ENCODE measurements at regions not wholly inside any gene's neighbourhood (a gene's known extent, or its start where the extent isn't known, plus 50 kb on each side); places are given as distances from the start of the nearest gene placed in this dataset.

- H3K9me2 ChIP-seq (ENCODE audit: insufficient read depth) = no peaks in the 10 kb centered on the region
- no peaks in the 10 kb centered on the region for H3F3A ChIP-seq (ENCODE audit: insufficient read depth, low read depth)
- no peak overlapping the region for H3K27ac ChIP-seq
- intact Hi-C loops (cut with micrococcal nuclease; ENCODE audit: unreplicated experiment) = no loop called here
- H3K4me1 ChIP-seq (replicated peaks; ENCODE audit: insufficient read depth) = no peaks in the 10 kb centered on the region
- no peaks in the 10 kb centered on the region for H3K27me3 ChIP-seq (ENCODE audit: insufficient read depth, low read depth)
- H3K4me2 ChIP-seq = no peak overlapping the region
- ChIA-PET CTCF (no interaction called here), POLR2A (ENCODE audit: unreplicated experiment) (no interaction called here)
- no peaks in the 10 kb centered on the region for H3K36me3 ChIP-seq (ENCODE audit: low read depth)
- H3K79me2 ChIP-seq (ENCODE audit: low read depth) = no peaks in the 10 kb centered on the region
- no peak for DNase-seq
- H4K20me1 ChIP-seq (ENCODE audit: insufficient read depth) = no peaks in the 10 kb centered on the region
- H2AFZ ChIP-seq = no peak overlapping the region
- BruUV-seq (replicated peaks) = no TSS peak
- no peak overlapping the region for H3K4me3 ChIP-seq
- TF ChIP-seq CTCF (conservative IDR thresholded peaks at IDR 0.05) (no peak), EZH2 (IDR thresholded peaks at IDR 0.05; ENCODE audit: low read depth) (no peak)
- H3K9me3 ChIP-seq (ENCODE audit: insufficient read depth, low read depth) = no peaks in the 10 kb centered on the region
These were observed 137.6 kb upstream of the MAGI2 start for GRCh38 chr7:79590916-79591623.

GRCh38 chr7:79590391-79590790 lies 136.9 kb upstream of the MAGI2 start:
- Histone ChIP-seq H4K20me1 (ENCODE audit: insufficient read depth) (no peaks in the 10 kb centered on the region), H3K9me2 (ENCODE audit: insufficient read depth) (no peaks in the 10 kb centered on the region), H3K79me2 (ENCODE audit: low read depth) (no peaks in the 10 kb centered on the region), H3K4me1 (replicated peaks; ENCODE audit: insufficient read depth) (no peaks in the 10 kb centered on the region), H3K36me3 (ENCODE audit: low read depth) (no peaks in the 10 kb centered on the region), H3K27me3 (ENCODE audit: insufficient read depth, low read depth) (no peaks in the 10 kb centered on the region), H3K27ac (no peak overlapping the region), H3K4me3 (no peak overlapping the region), H2AFZ (no peak overlapping the region), H3F3A (ENCODE audit: insufficient read depth, low read depth) (no peaks in the 10 kb centered on the region), H3K4me2 (no peak overlapping the region), H3K9me3 (ENCODE audit: insufficient read depth, low read depth) (no peaks in the 10 kb centered on the region)
- no peak for TF ChIP-seq CTCF (conservative IDR thresholded peaks at IDR 0.05)
- TF ChIP-seq EZH2 (IDR thresholded peaks at IDR 0.05; ENCODE audit: low read depth) = no peak
- BruUV-seq (replicated peaks) = no TSS peak
- ChIA-PET CTCF (no interaction called here), POLR2A (ENCODE audit: unreplicated experiment) (no interaction called here)
- DNase-seq = no peak
- intact Hi-C loops (cut with micrococcal nuclease; ENCODE audit: unreplicated experiment) = no loop called here

GRCh38 chr7:79570903-79571302 lies 117.4 kb upstream of the MAGI2 start:
- no peak for TF ChIP-seq EZH2 (IDR thresholded peaks at IDR 0.05; ENCODE audit: low read depth)
- TF ChIP-seq CTCF (conservative IDR thresholded peaks at IDR 0.05) = no peak
- Histone ChIP-seq H3F3A (ENCODE audit: insufficient read depth, low read depth) (no peaks in the 10 kb centered on the region), H2AFZ (no peak overlapping the region), H3K9me3 (ENCODE audit: insufficient read depth, low read depth) (no peaks in the 10 kb centered on the region), H3K4me2 (no peak overlapping the region), H3K27me3 (ENCODE audit: insufficient read depth, low read depth) (no peaks in the 10 kb centered on the region), H3K4me1 (replicated peaks; ENCODE audit: insufficient read depth) (no peaks in the 10 kb centered on the region), H3K79me2 (ENCODE audit: low read depth) (no peaks in the 10 kb centered on the region), H3K27ac (no peak overlapping the region), H3K4me3 (no peak overlapping the region), H3K9me2 (ENCODE audit: insufficient read depth) (no peaks in the 10 kb centered on the region), H4K20me1 (ENCODE audit: insufficient read depth) (no peaks in the 10 kb centered on the region), H3K36me3 (ENCODE audit: low read depth) (no peaks in the 10 kb centered on the region)
- DNase-seq = no peak
- intact Hi-C loops (cut with micrococcal nuclease; ENCODE audit: unreplicated experiment) = no loop called here
- ChIA-PET CTCF (no interaction called here), POLR2A (ENCODE audit: unreplicated experiment) (no interaction called here)
- no TSS peak for BruUV-seq (replicated peaks)
